H1 (cell line): ENCODE measurements at regions not wholly inside any gene's neighbourhood (a gene's known extent, or its start where the extent isn't known, plus 50 kb on each side); places are given as distances from the start of the nearest gene placed in this dataset.

ENCODE experiments used
- CTCF ChIA-PET: fragments of 300-600 bp; sonication (Branson Sonifier 250); formaldehyde crosslinking; loops from one replicate; lab custom pipeline; 2021; ENCODE audit not compliant: partially characterized antibody; lab: Charles Lee
- POLR2A ChIA-PET: fragments of 300-600 bp; sonication (Branson Sonifier 250); formaldehyde crosslinking; loops from one replicate; lab custom pipeline; 2021; ENCODE audit warnings: inconsistent platforms; ENCODE audit not compliant: partially characterized antibody; lab: Charles Lee
- DNase-seq, 2 experiments: peaks; one replicate each; pipeline versions ENCODE4 v3.0.0 to v3.0.0-alpha.2; 2010 to 2022; ENCODE audit warnings: low spot score in 2 of 2, low read depth in 1 of 2, mixed read lengths in 1 of 2
- FAIRE-seq: peaks from 2 replicates; lab custom pipeline; 2011; peaks lifted over from hg19 to GRCh38; lab: Jason Lieb, UNC
- H2AFZ ChIP-seq: 2 replicates; pipeline ENCODE4 v1.8.1; 2012; ENCODE audit warnings: low read length, inconsistent platforms
- H2AK5ac ChIP-seq: 2 replicates; pipeline ENCODE4 v1.6.1; 2013; ENCODE audit warnings: low read depth, low read length
- H2BK120ac ChIP-seq: replicated peaks from 2 replicates; pipeline ENCODE3; 2013; ENCODE audit warnings: low read depth, low read length, inconsistent platforms
- H2BK12ac ChIP-seq: 2 replicates; pipeline ENCODE4 v1.6.1; 2013; ENCODE audit warnings: low read depth, low read length
- H2BK15ac ChIP-seq: 2 replicates; pipeline ENCODE4 v1.6.1; 2013; ENCODE audit warnings: low read length
- H2BK20ac ChIP-seq: 2 replicates; pipeline ENCODE4 v1.6.1; 2013; ENCODE audit warnings: low read length
- H2BK5ac ChIP-seq: 2 replicates; pipeline ENCODE4 v1.6.1; 2013; ENCODE audit warnings: low read depth, low read length
- H3K14ac ChIP-seq: 2 replicates; pipeline ENCODE4 v1.6.1; 2013; ENCODE audit warnings: inconsistent platforms; ENCODE audit not compliant: insufficient read length
- H3K18ac ChIP-seq: 2 replicates; pipeline ENCODE4 v1.6.1; 2013; ENCODE audit warnings: low read length; ENCODE audit errors: extremely low read depth
- H3K23ac ChIP-seq: 2 replicates; pipeline ENCODE4 v1.6.1; 2013; ENCODE audit warnings: inconsistent platforms; ENCODE audit not compliant: insufficient read length
- H3K23me2 ChIP-seq: 2 replicates; pipeline ENCODE4 v1.6.1; 2013; ENCODE audit warnings: low read depth, low read length
- H3K27ac ChIP-seq: 2 replicates; pipeline ENCODE4 v1.6.1; 2011; ENCODE audit warnings: low read depth, low read length, inconsistent platforms
- H3K27me3 ChIP-seq, 4 experiments: replicated peaks in 1 of 4; 1 replicate in 1 of 4; 2 replicates in 3 of 4; pipeline versions ENCODE4 v1.6.1 to v1.8.1; 2011 to 2013; ENCODE audit warnings: low read length in 3 of 4, mild to moderate bottlenecking in 3 of 4, inconsistent platforms in 2 of 4, mixed read lengths in 2 of 4, moderate library complexity in 1 of 4; ENCODE audit not compliant: control insufficient read depth in 3 of 4, insufficient read depth in 3 of 4; ENCODE audit errors: extremely low read depth in 1 of 4
- H3K36me3 ChIP-seq, 4 experiments: 2 replicates each; pipeline versions ENCODE4 v1.6.1 to v1.8.1; 2011 to 2013; ENCODE audit warnings: mild to moderate bottlenecking in 4 of 4, low read length in 3 of 4, moderate library complexity in 2 of 4, control low read depth in 1 of 4, inconsistent platforms in 1 of 4; ENCODE audit not compliant: insufficient read depth in 4 of 4, control insufficient read depth in 2 of 4
- H3K4ac ChIP-seq: replicated peaks from 2 replicates; pipeline ENCODE3; 2013; ENCODE audit warnings: low read length, low read depth, mixed read lengths, inconsistent platforms; ENCODE audit not compliant: insufficient read length
- H3K4me1 ChIP-seq, 4 experiments: replicated peaks in 1 of 4; 1 replicate in 1 of 4; 2 replicates in 3 of 4; pipeline versions ENCODE4 v1.6.1 to v1.8.1; 2011 to 2013; ENCODE audit warnings: low read length in 3 of 4, inconsistent platforms in 2 of 4, mixed read lengths in 1 of 4; ENCODE audit not compliant: insufficient read depth in 4 of 4, control insufficient read depth in 3 of 4
- H3K4me2 ChIP-seq, 2 experiments: 2 replicates each; pipeline versions ENCODE4 v1.6.1 to v1.8.1; 2011 to 2013; ENCODE audit warnings: low read depth in 2 of 2, low read length in 2 of 2, control low read depth in 1 of 2, inconsistent platforms in 1 of 2, mild to moderate bottlenecking in 1 of 2; ENCODE audit not compliant: insufficient read depth in 1 of 2
- H3K4me3 ChIP-seq, 4 experiments: fragments of 200-600, 300-600 bp in 1 of 4; sonication (generic), shearing (Covaris generic), sonication (Bioruptor Twin) in 1 of 4; 2 replicates each; pipeline versions ENCODE4 v1.5.1 to v1.8.1; 2011 to 2016; ENCODE audit warnings: low read length in 4 of 4, low read depth in 3 of 4, control low read depth in 2 of 4, inconsistent platforms in 2 of 4, mild to moderate bottlenecking in 2 of 4, mixed read lengths in 1 of 4, moderate library complexity in 1 of 4; ENCODE audit not compliant: insufficient read depth in 2 of 4; ENCODE audit errors: extremely low read depth in 1 of 4
- H3K56ac ChIP-seq: replicated peaks from 2 replicates; pipeline ENCODE3; 2013; ENCODE audit warnings: low read depth, mild to moderate bottlenecking, mixed read lengths, low read length, inconsistent platforms; ENCODE audit not compliant: insufficient read length
- H3K79me1 ChIP-seq: 2 replicates; pipeline ENCODE4 v1.6.1; 2013; ENCODE audit warnings: low read depth, low read length, control low read depth
- H3K79me2 ChIP-seq, 2 experiments: 2 replicates each; pipeline versions ENCODE4 v1.6.1 to v1.8.1; 2012 to 2013; ENCODE audit warnings: low read length in 2 of 2, mild to moderate bottlenecking in 2 of 2, inconsistent platforms in 1 of 2; ENCODE audit not compliant: insufficient read depth in 2 of 2, control insufficient read depth in 1 of 2
- H3K9ac ChIP-seq, 4 experiments: replicated peaks in 1 of 4; 1 replicate in 1 of 4; 2 replicates in 3 of 4; pipeline versions ENCODE4 v1.6.1 to v1.8.1; 2011 to 2013; ENCODE audit warnings: low read depth in 3 of 4, low read length in 3 of 4, control low read depth in 2 of 4, mild to moderate bottlenecking in 2 of 4, moderate library complexity in 2 of 4, inconsistent platforms in 1 of 4; ENCODE audit errors: extremely low read depth in 1 of 4
- H3K9me3 ChIP-seq, 2 experiments: 2 replicates each; pipeline versions ENCODE4 v1.6.1 to v1.8.1; 2012 to 2013; ENCODE audit warnings: mild to moderate bottlenecking in 2 of 2, moderate library complexity in 2 of 2, control low read depth in 1 of 2, inconsistent platforms in 1 of 2, low read depth in 1 of 2, low read length in 1 of 2, mixed read lengths in 1 of 2; ENCODE audit not compliant: insufficient read depth in 2 of 2
- H4K20me1 ChIP-seq, 2 experiments: replicated peaks in 1 of 2; 2 replicates each; pipeline versions ENCODE3 to v1.8.1; 2011 to 2013; ENCODE audit warnings: inconsistent platforms in 2 of 2, low read length in 2 of 2, mild to moderate bottlenecking in 1 of 2; ENCODE audit not compliant: insufficient read depth in 2 of 2, control insufficient read depth in 1 of 2
- H4K5ac ChIP-seq: 2 replicates; pipeline ENCODE4 v1.6.1; 2013; ENCODE audit warnings: low read length, low read depth, mixed read lengths, inconsistent platforms; ENCODE audit not compliant: insufficient read length
- H4K8ac ChIP-seq: 2 replicates; pipeline ENCODE4 v1.8.0; 2013; ENCODE audit warnings: mild to moderate bottlenecking, moderate library complexity, low read length, inconsistent platforms; ENCODE audit not compliant: insufficient read depth; ENCODE audit errors: extremely low read depth
- H4K91ac ChIP-seq: replicated peaks from 2 replicates; pipeline ENCODE3; 2013; ENCODE audit warnings: low read length, mixed read lengths, inconsistent platforms; ENCODE audit not compliant: insufficient read length
- BCL11A ChIP-seq, 2 experiments: IDR thresholded peaks; one replicate each; pipeline ENCODE4 v1.6.1; 2011; ENCODE audit warnings: low read depth in 2 of 2, low read length in 2 of 2, mild to moderate bottlenecking in 2 of 2
- CBX5 ChIP-seq: fragments of 300-800, 300-1000 bp; sonication (generic); IDR thresholded peaks from 2 replicates; pipeline ENCODE4 v1.7.1; 2016; ENCODE audit warnings: antibody characterized with exemption, low read length, low read depth
- HDAC6 ChIP-seq: IDR thresholded peaks from one replicate; pipeline ENCODE4 v1.7.1; 2012; ENCODE audit warnings: low read depth, mild to moderate bottlenecking, inconsistent platforms, low read length, moderate library complexity
- JUND ChIP-seq: IDR thresholded peaks from 2 replicates; pipeline ENCODE4 v1.6.1; 2011; ENCODE audit warnings: mild to moderate bottlenecking, improper control_type of control experiment, low read length
- NRF1 ChIP-seq: IDR thresholded peaks from 2 replicates; pipeline ENCODE4 v1.6.1; 2011; ENCODE audit warnings: mild to moderate bottlenecking, low read depth, low read length, improper control_type of control experiment
- POLR2A ChIP-seq, 2 experiments: IDR thresholded peaks; 1 replicate in 1 of 2; 2 replicates in 1 of 2; pipeline ENCODE4 v1.6.1; 2011; ENCODE audit warnings: low read depth in 2 of 2, low read length in 2 of 2, mild to moderate bottlenecking in 2 of 2; ENCODE audit errors: control extremely low read depth in 1 of 2
- RBBP5 ChIP-seq: IDR thresholded peaks from 2 replicates; pipeline ENCODE4 v1.7.1; 2012; ENCODE audit warnings: low read depth, mild to moderate bottlenecking, inconsistent platforms, low read length, moderate library complexity, borderline replicate concordance
- SAP30 ChIP-seq: fragments of 300-600 bp; sonication (generic); IDR thresholded peaks from 2 replicates; pipeline ENCODE4 v1.7.1; 2012; ENCODE audit warnings: low read length, moderate library complexity, mild to moderate bottlenecking, inconsistent platforms; ENCODE audit not compliant: insufficient read depth, insufficient replicate concordance
- SIN3A ChIP-seq, 2 experiments: IDR thresholded peaks in 1 of 2; conservative IDR thresholded peaks in 1 of 2; 2 replicates each; pipeline ENCODE4 v1.6.1; 2011 to 2012; ENCODE audit warnings: low read length in 2 of 2, improper control_type of control experiment in 1 of 2, low read depth in 1 of 2, mild to moderate bottlenecking in 1 of 2
- USF2 ChIP-seq: IDR thresholded peaks from 2 replicates; pipeline ENCODE4 v1.6.1; 2011; ENCODE audit warnings: low read length, improper control_type of control experiment
- WGBS, 2 experiments: shearing (Covaris generic) in 1 of 2; methylation state at CpG; one replicate each; pipeline versions ENCODE4 v1.1.6 to v1.1.7; 2013 to 2015; ENCODE audit warnings: low lambda C conversion rate in 2 of 2, mixed read lengths in 2 of 2, inconsistent platforms in 1 of 2, low coverage in 1 of 2, missing lambda C conversion rate in 1 of 2; ENCODE audit not compliant: insufficient replicate concordance in 2 of 2, insufficient coverage in 1 of 2, insufficient read length in 1 of 2; ENCODE audit errors: extremely low coverage in 1 of 2, missing lambda C conversion rate in 1 of 2; 5-methylcytosine and 5-hydroxymethylcytosine counted together

- H3K23ac ChIP-seq = no peak overlapping the region
- no peak overlapping the region for H3K4me3 ChIP-seq
- H3K27ac ChIP-seq = no peak overlapping the region
- H2BK12ac ChIP-seq = no peak overlapping the region
- no peak overlapping the region for H3K4me2 ChIP-seq
- no peak overlapping the region for H3K56ac ChIP-seq
- DNase-seq = no peak
- no peak overlapping the region for H4K91ac ChIP-seq
- no peak overlapping the region for H4K5ac ChIP-seq
- H2BK120ac ChIP-seq = no peak overlapping the region
- H3K36me3 ChIP-seq = no peaks in the 10 kb centered on the region
- H3K4ac ChIP-seq = no peak overlapping the region
- no peak overlapping the region for H3K9ac ChIP-seq
- H2BK15ac ChIP-seq = no peak overlapping the region
- no peaks in the 10 kb centered on the region for H3K79me2 ChIP-seq
- no peak for TF ChIP-seq USF2
- no peak for TF ChIP-seq POLR2A (IDR thresholded peaks at IDR 0.05; ENCODE audit: control extremely low read depth in 1 of 2, low read depth in 2 of 2, low read length in 2 of 2)
- TF ChIP-seq HDAC6 = no peak
- TF ChIP-seq BCL11A (IDR thresholded peaks at IDR 0.05; ENCODE audit: low read depth in 2 of 2, low read length in 2 of 2) = no peak
- TF ChIP-seq SIN3A (conservative IDR thresholded peaks at IDR 0.05 in 1 of 2, IDR thresholded peaks at IDR 0.05 in 1 of 2; ENCODE audit: low read depth in 1 of 2, low read length in 2 of 2) = no peak
- TF ChIP-seq NRF1 = no peak
- TF ChIP-seq SAP30 = no peak
- no peak for TF ChIP-seq RBBP5
- no peak for TF ChIP-seq CBX5
- no peak for TF ChIP-seq JUND
- H3K23me2 ChIP-seq = no peaks in the 10 kb centered on the region
- peaks cover 10 to 14% of the 10 kb centered on the region in 2 experiments for H3K9me3 ChIP-seq
- no peaks in the 10 kb centered on the region for H3K79me1 ChIP-seq
- no peak overlapping the region for H4K8ac ChIP-seq
- no peak overlapping the region for H3K14ac ChIP-seq
- H2AK5ac ChIP-seq = no peak overlapping the region
- no peak overlapping the region for H2BK5ac ChIP-seq
- no peak overlapping the region for H2BK20ac ChIP-seq
- no peaks in the 10 kb centered on the region for H3K4me1 ChIP-seq
- H4K20me1 ChIP-seq = no peaks in the 10 kb centered on the region
- no peak for FAIRE-seq
- WGBS, 2 experiments = 88% methylated on average over 1 of the region's 1 CpG; no CpG with 5 or more reads in 1 of the 2 experiments
- H3K27me3 ChIP-seq = no peaks in the 10 kb centered on the region
- no peak overlapping the region for H3K18ac ChIP-seq
- POLR2A ChIA-PET = no interaction called here
- CTCF ChIA-PET = no interaction called here
- no peak overlapping the region for H2AFZ ChIP-seq
Measured at GRCh38 chr18:42413870-42414269, 458.8 kb downstream of the PIK3C3 start.
